ENCODE measurements at regions not wholly inside any gene's neighbourhood (a gene's known extent, or its start where the extent isn't known, plus 50 kb on each side); places are given as distances from the start of the nearest gene placed in this dataset.

- TF ChIP-seq, protein P1, sequence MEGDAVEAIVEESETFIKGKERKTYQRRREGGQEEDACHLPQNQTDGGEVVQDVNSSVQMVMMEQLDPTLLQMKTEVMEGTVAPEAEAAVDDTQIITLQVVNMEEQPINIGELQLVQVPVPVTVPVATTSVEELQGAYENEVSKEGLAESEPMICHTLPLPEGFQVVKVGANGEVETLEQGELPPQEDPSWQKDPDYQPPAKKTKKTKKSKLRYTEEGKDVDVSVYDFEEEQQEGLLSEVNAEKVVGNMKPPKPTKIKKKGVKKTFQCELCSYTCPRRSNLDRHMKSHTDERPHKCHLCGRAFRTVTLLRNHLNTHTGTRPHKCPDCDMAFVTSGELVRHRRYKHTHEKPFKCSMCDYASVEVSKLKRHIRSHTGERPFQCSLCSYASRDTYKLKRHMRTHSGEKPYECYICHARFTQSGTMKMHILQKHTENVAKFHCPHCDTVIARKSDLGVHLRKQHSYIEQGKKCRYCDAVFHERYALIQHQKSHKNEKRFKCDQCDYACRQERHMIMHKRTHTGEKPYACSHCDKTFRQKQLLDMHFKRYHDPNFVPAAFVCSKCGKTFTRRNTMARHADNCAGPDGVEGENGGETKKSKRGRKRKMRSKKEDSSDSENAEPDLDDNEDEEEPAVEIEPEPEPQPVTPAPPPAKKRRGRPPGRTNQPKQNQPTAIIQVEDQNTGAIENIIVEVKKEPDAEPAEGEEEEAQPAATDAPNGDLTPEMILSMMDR (IDR thresholded peaks at IDR 0.05), result no peak
- TF ChIP-seq POLR2A (IDR thresholded peaks at IDR 0.05) (no peak), POLR2AphosphoS5 (IDR thresholded peaks at IDR 0.05; ENCODE audit: insufficient read depth in 1 of 2, low read depth in 1 of 2) (no peak)
Observed at GRCh38 chr13:50377726-50378270, 362.6 kb downstream of the KCNRG start.

Measured in vagina (tissue), 2 donors.